DND-41 (cell line): ENCODE measurements at regions not wholly inside any gene's neighbourhood (a gene's known extent, or its start where the extent isn't known, plus 50 kb on each side); places are given as distances from the start of the nearest gene placed in this dataset.

ENCODE experiments used
- CTCF ChIP-seq: IDR thresholded peaks from 2 replicates; pipeline ENCODE4 v1.5.1; 2012; ENCODE audit warnings: borderline replicate concordance, low read length, moderate library complexity, mild to moderate bottlenecking; ENCODE audit not compliant: poor library complexity, severe bottlenecking; ENCODE audit errors: extremely low read depth
- EZH2 ChIP-seq: IDR thresholded peaks from 3 replicates; pipeline ENCODE4 v1.6.1; 2012; ENCODE audit warnings: borderline replicate concordance, low read depth, mild to moderate bottlenecking, moderate library complexity, low read length, inconsistent platforms; ENCODE audit not compliant: severe bottlenecking

DNA sequence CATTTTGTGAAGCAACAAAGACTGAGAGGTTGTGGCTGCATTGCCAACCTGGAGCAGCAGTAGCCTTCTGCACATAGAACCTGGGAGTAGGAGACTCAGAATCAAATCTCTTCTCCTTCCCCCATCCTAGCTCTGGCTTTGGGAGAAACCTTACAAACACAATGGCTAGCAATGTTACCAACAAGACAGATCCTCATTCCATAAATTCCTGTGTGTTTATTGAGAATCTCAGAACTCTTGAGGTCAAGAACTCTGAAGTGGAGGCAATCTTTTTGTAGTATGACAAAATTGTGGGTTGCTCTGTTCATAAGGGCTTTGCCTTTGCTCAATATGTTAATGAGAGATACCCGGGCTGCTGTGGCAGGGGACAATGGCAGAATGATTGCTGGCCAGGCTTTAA is 406.7 kb upstream of the SPANXN1 start:
- TF ChIP-seq CTCF (no peak), EZH2 (no peak)
